Hepatic stellate cell (primary cell): ENCODE measurements at regions not wholly inside any gene's neighbourhood (a gene's known extent, or its start where the extent isn't known, plus 50 kb on each side); places are given as distances from the start of the nearest gene placed in this dataset.
A peak's percentile ranks its signal among the peaks of the same experiment; 100 is the strongest.

Source experiments
- DNase-seq: peaks from one replicate; pipeline ENCODE4 v3.0.0; 2011; ENCODE audit warnings: low spot score

DNA sequence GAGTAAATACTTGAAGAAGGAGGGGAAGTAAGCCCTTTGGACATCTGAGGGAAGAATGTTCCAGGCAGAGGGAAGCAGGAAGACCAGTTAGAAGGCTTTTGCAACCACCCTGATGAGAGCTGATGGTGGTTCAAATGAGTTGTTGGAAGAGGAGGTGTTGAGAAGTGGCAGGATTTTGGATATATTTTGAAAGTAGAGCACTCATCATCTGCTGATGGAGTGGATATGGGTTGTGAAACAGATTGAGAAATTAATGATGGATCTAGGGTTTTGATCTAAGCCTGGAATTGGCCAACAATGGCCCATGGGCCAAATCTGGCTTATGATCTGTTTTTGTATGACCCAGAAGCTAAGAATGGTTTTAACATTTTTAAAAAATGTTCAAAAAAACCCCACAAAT is 230.7 kb downstream of the NDFIP2 start:
- DNase-seq: no peak

DNA sequence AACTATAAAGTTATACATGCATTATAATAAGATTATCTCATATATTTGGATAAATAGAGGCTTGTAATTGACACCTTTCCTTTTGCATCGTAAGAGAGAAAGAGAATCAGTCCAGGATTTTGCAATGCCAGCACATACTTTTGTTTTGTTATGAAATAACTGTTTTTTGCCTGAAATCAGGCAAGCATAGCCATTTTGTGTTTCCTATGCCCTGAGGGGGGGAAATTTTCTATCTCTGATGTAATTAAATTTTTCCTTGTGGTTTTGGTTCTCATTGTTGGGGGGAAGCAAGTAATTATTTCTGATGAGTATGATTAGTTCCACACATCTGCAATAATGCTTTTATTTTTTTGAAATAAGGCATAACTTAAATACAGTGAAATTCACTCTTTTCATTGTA is 229.4 kb downstream of the NDFIP2 start:
- DNase-seq: no peak

DNA sequence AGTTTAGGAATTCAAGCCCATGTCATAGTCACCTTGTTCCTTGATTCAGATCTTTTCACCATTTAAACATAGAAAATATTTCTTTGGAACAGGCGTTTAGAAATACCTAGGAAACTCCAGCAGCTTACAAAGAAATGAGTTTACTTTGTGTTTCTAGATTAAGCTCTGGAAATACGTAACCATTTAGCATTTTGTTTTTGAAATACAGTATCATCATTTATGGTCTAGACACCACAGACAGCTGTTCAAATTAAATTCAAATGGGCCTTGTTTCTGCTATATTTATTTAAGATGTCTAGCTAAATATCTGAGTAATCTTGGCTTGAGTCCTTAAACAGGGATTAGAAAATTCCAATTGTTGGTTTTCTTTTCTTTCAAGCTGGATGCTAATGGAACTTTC is 228.5 kb downstream of the NDFIP2 start:
- no peak for DNase-seq

DNA sequence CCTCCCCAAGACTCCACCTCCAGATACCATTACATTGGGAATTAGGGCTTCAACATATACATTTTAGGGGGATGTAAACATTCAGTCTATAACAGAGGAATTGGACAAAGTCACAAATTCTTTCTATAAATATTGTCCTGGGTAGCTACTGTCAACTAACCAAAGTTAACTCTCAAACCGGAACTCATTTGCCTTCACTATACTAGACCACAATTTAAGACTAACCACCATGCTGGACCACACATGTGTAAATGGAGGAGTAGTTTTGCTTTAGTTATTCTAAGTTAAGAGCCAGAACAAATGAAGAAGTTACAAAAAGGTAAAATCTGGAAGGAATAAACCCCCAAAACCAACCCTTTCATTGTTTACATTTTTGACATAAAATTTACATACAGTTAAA is 222.8 kb downstream of the NDFIP2 start:
- DNase-seq: no peak

DNA sequence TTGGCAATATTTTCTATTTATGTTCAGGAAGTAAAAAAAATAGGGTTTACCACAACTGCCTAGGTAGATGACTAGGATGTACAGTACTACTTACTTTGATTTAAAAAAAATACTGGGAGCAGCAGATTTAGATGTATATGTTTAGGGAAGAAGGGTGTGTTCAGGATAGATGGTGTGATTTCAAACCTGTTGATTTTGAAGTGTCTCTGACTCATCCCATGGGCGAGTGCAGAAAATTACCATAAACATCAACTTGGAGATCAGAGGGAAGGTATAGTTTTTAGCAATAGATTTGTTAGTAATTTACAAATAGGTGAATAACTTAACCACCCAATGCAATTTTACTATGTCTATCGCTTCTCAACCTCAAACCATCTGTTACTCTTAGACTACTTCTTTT is 214.8 kb downstream of the NDFIP2 start:
- no peak for DNase-seq

DNA sequence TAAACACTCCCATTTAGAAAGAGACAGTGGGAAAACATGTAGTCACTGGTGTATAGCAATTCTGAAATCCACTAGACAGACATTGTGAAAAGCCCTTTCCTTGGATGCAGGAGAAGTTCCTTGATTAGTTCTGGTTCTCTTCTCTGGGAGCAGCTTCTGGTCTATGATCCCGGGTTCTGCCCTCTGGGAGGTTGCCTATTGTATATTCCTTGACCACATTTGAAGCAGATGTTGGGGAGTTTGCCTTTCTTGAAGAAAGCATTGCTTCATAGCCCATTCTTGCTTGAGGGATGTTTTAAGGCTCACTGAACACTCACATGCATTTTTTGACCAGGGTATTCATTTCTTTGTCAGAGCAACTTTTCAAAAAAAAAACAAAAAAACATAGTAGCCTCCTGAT is 211.9 kb downstream of the NDFIP2 start:
- DNase-seq: no peak

DNA sequence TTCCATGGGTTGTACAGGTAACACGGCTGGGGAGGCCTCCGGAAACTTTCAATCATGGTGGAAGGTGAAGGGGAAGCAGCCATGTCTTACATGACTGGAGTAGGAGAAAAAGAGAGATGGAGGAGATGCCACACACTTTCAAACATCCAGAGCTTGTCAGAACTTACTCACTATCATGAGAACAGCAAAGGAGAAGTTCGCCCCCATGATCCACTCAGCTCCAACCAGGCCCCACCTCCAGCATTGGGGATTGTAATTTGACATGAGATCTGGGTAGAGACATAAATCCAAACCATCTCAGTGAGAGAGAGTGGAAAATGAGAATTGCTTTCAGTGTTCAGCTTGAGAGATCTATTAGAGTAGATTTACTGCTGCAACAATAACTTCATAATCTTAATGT is 210.9 kb downstream of the NDFIP2 start:
- DNase-seq: no peak

DNA sequence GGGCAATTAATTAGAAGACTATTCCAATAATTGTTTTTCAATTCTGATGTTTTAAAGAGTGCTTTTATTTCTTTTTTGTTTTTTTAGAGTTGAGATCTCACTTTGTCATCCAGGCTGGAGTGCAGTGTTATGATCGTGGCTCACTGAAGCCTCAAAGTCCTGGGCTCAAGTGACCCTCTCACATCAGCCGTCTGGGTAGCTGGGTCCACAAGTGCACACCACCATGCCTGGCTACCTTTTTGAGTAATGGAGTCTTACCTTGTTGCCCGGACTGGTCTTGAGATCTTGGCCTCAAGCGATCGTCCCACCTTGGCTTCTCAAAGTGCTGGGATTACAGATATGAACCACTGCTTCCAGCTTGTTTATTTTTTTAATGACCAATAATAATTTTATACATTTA is 207.8 kb downstream of the NDFIP2 start:
- no peak for DNase-seq

DNA sequence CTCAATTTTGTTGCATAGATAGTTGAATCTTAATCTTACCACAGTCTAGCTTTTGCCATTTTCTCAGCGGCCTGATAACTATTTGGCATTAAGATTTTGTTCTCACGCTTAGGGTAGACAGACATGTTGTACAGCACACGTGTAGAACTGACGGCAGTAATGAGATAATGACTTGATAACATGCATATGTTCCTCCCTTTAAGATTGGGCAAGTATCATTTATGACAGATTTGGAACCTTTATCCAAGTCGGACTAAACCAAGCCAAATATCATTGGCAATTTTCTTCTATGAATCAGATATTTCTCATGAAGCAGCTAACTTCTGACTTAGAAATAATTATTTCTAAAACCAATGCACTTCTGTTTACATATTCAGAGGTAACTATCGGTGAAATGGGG is 205.5 kb downstream of the NDFIP2 start:
- DNase-seq: no peak

DNA sequence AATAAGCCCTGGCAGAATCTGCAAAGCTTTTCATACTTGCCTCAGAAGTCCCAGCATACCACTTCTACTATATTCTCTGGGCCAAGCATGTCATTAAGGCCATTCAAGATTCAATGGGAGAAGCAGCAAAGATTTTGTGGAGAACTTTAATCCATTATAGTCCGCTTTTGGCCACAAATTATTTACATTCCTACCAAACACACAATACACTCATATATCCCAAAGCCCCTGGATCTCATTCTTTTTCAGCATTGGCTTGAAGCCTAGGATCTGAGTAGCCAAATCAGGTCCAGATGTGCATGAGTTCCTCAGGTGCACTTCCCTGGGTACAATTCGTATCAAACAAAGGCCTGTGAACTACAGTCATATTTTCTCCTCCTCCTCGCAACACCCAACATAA is 203.4 kb downstream of the NDFIP2 start:
- DNase-seq: no peak

DNA sequence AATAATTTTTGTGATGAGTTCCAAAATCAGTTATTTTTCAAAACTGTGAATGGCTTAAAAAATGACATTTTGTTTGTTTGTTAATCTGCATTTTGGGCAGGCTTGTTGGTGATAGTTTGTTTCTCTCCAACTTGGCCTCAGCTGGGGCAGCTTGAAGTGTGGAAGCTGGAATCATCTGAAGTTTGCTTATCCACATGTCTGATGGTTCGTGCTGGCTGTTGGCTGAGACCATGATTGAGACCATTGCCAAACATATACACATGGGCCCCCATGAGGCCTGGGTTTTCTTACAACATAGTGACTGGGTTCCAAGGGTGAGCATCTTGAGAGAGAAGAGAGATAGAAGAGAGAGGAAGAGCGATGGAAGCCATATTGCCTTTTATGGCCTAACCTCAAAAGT is 201.2 kb downstream of the NDFIP2 start:
- no peak for DNase-seq

DNA sequence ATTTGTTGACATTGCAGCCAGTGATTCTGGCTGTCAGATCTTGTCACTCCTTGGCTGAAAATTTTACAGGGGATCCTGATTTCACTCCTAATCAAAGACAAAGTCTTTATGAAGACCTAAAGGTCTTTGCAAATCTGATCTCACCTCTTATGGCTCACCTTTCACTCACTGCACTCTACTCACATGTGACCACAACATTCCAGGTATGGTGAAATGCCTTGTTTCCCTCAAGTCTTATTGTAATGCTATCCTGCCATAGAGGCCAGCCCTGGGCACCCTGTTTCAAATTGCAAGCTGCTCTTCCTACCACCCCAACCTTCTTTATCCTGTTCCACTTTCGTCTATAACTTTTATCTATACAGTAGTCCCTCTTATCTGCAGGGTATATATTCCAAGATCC is 200.1 kb downstream of the NDFIP2 start:
- DNase-seq: no peak

DNA sequence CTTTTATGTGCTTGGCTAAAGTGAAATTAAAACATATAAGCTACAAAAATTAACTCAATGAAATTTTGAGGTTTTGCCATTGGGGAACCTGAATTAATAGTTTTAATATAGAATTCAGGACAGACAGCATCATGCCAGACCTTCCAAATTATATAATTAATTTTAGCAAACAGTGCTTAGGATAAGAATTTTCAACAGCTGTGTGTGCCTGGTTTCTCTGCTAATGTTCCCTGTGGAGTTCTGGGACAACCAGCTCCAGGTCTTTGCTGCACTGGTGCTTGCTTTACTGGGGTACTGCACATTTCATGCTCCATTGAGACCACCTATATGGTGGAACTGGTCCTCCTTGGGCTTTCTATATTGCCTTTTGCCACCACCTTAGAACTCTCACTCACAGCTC is 199.5 kb downstream of the NDFIP2 start:
- no peak for DNase-seq

DNA sequence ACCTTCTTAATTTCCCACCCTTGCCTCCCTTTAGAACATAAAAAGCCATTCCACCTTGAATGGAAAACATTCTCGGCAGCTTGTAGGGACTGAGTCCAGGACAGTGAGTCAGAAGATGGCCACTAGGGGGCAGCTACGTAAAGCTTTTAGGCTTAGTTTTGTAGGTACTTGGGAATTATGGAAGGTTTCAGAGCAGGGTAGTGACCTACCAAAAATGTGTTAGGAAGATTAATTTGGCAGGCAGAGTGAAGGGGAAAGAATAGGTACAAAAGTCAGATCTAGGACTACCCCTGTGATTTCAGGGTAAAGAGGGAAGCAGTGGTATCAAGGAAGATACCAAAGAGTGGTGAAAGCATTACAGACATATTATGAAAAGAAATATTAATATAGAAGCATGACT is 198.4 kb downstream of the NDFIP2 start:
- peak; percentile 6 for DNase-seq

DNA sequence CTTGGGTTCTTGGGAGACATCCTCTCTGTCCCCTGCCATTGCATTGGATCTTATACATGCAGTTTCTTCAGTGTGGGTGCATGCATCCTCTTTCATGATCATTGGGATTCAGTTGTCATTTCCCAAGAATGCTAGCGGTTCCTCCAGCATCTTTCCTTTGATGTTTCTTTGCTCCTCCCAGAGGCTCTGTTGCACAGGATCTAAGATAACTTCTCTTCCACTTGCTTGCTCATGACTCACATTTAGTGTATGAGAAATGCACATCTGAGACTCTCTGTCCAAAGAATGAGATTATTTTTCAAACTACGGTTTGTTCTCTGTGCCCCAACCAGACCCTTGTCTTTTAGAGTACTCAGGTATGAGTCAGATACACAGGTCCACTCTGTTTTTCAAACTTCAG is 197.1 kb downstream of the NDFIP2 start:
- DNase-seq: no peak

DNA sequence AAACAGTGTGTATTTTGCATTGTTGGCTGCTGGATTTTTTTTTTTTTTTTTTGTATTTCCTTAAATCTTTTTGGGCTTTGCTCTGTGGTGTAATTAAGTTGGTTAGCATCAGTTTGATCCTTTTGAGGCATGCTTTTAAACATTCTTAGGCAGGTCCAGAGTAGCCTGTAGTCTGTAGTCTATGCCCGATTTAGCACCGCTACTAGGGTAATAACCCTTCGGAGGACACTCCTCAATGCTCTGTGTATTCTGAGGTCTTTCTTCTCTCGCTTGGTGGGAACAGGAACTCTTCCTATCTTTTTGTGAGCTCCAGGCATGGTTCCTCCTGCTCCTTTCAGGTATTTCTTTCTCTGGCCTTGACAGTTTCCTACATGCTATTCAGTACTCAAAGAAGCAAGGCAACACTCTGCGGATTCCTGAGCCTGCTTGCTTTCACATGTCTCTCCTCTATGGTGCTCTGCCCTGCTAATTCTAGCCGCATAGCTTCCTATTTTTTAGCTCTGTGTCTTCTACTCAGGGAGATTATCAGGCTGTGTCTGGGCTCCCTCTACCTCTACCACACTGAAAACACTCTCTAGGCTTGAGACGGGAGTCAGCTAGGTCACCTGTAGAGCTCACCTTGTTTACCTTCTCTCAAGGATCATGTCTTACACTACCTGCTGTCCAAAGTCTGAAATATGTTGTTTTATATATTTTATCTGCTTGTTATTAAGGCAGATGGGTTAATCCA is 195.1 kb downstream of the NDFIP2 start:
- DNase-seq: no peak

DNA sequence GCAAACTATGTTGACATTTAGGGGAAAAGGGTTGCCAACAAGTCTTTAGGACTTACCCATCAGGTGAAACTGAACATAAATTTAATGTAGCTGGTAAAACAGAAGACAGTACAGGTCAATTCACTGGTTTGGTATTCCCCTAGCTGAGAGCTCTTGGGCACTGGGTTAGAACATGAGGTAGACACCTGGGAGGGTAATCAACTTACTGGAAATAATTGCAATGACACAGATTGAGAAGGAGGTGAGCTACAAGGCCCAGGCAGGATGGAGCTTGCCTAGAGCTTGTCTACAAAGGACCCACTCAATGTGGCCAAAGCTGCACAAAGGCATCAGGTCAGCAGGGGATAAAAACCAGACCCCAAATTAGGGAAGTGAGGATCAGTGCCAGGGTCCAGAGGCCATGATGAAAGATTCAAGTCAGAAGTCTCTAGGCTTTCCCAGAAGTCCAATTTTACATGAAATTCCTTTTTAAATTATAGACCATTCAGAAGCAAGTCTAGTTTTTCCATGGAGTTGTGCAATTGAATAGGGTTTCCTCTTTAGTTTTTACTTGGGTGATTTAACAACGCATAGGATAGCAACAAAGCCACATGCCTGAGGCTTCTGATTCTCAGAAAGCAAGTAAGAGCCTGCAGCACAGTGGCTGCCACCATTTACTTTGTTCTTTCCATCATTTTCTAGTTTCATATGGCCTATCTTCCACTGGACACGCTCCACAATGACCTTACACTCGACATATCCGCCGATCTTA is 194.0 kb downstream of the NDFIP2 start:
- DNase-seq: no peak

DNA sequence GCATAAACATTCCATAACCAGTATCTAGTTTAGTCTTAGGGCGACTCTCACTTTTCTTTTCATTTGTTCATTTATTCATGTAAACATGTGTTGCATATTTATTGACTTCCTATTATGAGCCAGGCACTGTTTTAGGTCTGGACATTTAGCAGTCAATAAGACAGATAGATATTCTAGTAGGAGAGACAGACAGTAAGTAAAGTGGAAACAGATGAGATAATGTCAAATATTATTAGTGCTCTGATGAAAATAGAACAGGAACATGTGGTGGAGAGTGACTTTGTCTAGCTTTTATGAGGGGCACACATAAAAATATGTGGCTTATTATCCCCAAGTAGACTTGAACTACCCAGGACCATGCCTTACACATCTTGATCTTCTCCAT is 193.0 kb downstream of the NDFIP2 start:
- DNase-seq: no peak

DNA sequence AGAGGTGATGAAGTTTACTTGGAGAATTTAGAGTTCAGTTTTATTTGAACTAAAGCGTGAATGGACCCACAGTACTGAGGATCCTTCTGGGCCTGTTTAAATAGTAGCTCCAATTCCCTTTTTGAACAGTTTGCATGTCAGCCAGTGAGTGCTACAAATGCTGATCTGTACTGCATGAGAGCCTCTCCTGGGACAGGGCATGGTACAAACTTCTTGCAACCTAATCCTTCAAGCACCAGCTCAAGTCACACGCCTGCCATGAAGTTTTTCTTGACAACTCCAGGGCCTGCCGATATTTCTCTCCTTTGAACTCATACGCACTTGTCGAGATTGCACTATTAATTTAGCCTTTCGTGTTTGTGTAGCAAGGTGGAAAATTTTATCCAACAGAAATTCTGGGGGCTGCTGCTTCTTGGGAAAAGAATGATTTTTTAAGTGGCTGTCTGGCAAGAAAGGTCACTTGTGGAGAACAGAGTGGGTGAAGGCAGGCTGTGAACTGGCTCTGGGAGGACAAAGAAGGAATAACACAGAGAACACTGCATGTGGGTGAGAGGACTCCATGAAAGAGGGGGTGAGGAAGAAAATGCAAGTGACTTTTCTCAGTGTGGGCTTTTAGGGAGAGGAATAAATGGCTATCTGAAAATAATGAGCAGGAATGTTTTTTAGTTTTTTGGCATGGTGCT is 192.5 kb downstream of the NDFIP2 start:
- DNase-seq: no peak

DNA sequence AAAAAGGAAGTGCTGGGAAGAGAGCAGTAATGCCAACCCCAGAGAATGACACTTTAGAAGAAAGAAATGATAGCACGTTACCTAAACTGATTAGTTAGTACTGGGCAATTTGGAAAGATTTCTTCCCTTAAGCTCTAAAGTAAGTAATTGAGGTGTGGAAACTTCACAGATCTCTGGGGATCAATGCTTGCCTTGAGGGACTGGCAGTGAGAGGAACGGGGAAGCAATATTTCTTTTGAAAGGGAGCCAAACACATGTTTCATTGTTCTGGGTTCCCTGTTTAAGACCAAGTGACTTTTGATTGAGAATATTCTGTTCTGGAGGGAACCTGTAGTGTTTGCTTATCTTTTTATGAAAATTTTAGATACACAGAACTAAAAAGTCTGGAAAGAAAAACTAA is 190.5 kb downstream of the NDFIP2 start:
- DNase-seq: no peak

DNA sequence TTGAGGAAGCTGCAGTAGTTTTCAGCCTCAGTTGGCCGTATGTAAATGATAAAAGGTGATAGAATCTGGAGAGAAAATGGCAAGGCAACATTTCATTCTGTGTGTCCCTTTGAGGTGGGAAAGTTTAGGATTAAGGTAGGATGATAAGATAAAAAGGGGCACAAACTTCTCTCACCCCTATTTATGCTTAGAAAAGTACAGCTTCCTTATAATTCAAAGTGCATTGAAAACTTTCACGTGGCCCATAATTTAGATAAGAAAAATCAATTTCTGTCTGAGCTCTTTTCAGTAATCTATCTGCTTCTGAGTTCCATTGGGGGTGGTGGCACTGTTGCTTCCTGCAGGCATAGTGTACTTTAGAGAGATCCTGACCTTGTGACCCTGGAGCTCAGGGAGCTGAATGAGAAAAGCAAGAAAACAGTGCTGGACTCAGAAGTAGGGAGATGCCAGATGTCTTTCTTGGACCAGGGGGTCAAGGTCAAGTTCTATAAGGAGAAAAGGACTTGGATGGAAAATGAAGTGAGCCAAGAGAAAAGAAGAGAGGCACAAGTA is 187.3 kb downstream of the NDFIP2 start:
- no peak for DNase-seq

DNA sequence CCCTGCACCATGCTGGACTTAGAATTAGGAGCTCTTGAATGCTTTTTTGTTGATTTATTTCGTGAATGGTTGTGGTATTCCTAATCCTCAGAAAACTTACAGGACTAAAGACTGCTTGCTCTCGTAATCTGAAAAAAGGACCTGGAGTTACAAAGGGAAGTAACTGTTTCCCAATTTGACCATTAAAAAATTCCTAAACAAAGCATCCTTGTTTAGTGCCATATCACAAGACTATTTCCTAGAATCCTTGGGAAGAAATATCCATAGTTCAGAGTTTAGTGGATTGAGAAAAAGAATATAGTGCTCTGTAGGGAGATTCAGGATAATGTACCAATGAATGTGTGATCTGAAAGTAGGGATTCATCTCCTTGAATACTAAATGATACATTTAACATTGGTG is 186.8 kb downstream of the NDFIP2 start:
- no peak for DNase-seq

DNA sequence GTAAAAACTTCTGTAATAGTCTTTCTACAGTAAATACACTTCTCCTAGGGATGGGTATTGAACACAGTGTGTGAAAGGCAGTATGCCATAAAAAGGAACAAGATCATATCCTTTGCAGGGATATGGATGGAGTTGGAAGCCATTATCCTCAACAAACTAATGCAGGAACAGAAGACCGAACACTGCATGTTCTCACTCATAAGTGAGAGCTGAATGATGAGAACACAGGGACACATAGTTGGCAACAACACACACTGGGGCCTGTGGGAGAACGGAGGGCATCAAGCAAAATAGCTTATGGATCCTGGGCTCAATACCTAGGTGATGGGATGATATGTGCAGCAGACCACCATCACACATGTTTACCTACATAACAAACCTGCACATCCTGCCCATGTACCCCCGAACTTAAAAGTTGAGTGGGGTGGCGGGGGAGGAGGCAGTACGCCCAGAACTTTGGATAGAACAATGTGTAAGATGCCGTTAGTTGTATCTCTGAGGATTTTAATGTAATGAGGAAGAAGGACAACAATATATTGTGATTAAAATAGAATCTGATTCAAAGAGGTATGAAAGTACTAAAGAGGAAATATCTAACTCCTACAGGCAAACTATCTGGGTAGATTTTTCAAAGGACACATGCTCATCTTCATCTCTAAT is 183.2 kb downstream of the NDFIP2 start:
- DNase-seq: no peak
